Tongue (tissue), 1 donor: ENCODE measurements at regions not wholly inside any gene's neighbourhood (a gene's known extent, or its start where the extent isn't known, plus 50 kb on each side); places are given as distances from the start of the nearest gene placed in this dataset.
"Not testable (repeated sequence)": the region's sequence is repeated elsewhere in the genome, so short reads cannot be mapped to it uniquely, and the experiment has no call there.

Experiments
- DNase-seq: peaks from one replicate; pipeline ENCODE4 v3.0.0-alpha.2; 2015

DNA sequence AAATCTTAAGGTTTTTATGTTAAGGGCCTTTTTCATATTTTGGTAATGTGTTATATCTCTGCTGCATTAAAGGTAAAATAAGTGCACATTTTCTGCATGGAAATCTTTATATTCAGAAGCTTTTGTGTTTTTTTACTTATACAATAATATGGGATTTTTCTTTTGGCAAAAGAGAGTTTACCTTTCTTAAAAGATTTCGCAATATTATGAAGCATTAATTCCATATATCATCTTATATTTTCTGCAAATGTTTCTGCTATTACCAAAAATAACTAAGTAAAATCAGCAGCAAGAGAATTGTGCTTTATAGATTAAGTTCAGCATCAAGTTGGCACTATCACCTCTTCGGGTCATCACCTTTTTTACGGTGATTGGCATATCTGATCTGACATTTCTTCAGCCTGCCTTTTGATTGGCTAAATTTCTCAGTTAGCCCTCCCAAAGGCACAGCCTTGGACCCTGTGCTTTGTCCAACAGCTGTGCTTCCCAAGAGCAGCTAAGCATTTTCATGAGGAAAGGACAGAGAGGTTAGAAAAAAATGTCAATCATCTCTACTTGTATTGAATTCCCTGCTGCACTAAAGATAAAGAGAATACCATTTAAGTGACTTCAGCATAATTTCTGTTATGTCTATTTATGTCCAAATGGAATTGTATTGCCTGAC is 767.1 kb upstream of the PRMT6 start:
- peak; percentile 17 for DNase-seq

DNA sequence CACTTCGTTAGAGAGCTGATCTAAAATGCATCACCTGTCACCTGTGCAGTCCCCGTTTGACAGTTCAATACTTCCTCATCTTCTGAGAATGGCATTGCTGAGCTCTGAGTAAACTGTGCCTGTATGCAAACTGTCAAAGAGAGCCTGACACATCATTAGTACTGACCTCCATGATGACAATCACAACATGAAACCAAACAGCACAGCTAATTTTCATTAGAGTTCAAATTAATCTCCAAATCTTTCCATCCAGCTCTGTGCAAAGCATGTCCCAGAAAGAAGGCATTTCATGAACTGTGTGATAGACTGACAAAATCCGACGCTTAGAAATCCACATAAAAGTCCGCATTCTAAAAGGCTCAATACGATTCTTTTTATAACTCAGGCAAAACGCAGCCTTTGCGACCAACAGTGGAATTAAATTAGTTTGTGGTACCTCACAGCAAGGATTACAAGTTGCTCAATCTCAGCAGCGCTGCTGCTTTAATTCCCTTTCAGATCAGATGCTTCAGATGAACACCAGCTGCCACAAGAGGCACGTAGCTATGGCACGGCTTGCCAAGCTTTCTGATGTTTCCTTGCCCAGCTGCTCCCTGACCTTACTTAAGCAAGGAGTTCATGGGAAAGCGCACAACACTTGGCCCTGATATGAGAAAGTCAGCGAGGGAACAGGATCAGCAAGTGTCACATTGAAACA is 765.5 kb upstream of the PRMT6 start:
- DNase-seq: peak; percentile 92

DNA sequence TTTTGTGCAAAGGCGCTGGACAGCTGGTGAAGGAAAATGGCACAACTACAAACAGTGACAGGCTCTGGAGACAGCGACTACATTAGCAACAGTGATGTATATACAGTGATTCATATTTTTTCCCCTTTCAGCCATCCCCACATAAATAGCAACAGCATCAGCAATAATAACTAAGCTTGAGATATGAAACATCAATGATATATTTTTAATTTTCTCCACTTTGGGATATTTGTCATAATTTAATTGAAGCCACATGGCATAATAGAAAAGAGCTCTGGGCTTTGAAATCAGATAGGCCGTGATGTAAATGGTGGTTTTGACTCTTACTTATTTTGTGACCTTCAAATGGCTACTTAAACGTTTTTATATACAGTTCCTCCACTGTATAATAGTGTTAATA is 764.3 kb upstream of the PRMT6 start:
- DNase-seq: peak; percentile 67

DNA sequence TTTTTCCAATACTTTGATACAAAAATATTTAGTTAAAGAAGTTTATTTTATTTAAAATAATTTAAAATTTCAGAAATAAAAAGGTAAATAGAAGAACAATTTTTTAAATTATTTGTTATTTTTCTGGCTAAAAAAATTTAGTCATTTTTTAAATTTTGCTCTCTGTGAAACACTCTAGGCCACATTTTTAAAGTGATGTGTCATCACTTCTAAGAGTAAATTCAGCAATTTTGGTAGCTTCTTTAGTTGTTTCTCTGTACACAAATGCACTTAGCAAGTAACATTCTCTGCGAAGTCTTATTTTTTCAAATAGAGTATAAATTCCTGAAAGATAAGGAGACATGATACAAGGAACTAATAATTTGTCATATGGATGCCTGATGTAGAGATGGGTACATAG is 760.0 kb upstream of the PRMT6 start:
- no peak for DNase-seq

DNA sequence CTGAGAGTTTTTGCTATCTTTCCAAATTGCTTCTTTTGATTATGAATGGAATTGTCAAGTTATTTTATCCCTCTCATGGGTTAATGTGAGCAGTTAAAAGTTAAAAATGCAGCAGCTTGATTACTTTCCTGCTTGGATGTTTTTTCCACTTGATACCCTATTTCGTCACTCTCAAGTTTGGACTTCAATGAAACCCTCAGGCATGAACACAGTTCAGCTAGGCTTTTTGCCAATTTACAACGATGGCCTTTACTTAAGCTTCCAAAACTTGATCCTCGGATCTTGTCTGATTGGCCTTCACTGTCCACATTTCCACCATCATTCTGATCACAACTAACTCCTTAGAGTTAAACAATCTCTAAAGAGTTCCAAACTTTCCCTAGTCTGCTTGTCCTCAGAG is 752.4 kb upstream of the PRMT6 start:
- no peak for DNase-seq

DNA sequence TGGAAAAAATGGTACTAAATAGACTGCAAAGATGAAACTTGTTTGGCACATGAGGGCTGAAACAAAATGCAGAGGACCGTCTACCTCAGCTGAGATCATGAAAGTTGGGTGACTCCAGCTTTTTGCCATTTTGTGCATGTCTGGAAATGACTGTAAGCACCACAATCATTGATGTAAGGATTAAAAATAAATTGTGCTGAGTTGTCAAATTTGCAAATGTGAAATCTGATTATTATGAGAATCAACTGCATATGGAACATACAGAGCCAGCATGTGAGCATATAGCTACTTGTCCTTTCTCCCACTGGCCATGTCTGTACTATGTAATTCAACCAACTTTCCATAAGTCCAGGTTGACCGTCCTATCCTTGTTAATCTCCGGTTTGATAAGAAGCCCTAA is 736.9 kb upstream of the PRMT6 start:
- DNase-seq: no peak

DNA sequence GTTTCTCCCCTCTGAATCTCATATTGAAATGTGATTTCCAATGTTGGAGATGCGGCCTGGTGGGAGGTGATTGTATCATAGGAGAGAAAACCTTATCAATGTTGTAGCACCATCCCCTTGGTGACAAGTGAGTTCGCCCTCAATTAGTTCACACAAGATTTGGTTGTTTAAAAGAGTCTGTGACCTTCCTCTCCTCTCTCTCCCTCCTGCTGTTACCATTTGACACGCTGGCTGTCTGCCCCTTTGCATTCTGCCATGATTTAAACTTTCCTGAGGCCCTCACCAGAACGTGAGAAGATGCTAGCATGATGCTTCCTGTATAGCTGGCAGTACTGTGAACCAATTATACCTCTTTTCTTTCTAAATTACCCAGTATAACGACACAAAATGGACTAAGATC is 730.9 kb upstream of the PRMT6 start:
- DNase-seq: no peak

DNA sequence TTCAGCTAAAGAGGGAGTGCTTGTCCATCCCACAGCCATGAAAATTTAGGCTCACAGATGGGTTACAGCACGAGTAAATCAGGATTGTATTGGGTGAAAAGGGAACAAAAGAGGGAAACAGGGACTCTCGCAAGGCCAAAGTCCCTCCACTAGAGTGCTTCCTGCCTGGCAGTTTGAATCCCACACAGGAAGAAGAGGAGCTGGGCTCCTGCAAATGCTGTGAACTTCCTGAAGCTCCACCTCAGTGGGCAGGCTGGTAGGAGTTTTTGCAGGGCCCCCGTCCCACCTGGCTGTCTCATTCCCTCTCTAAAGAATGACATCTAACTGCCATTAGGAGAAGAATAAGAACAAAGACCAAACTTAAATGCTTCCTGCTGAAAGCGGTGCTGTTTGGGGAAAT is 712.0 kb upstream of the PRMT6 start:
- DNase-seq: no peak

DNA sequence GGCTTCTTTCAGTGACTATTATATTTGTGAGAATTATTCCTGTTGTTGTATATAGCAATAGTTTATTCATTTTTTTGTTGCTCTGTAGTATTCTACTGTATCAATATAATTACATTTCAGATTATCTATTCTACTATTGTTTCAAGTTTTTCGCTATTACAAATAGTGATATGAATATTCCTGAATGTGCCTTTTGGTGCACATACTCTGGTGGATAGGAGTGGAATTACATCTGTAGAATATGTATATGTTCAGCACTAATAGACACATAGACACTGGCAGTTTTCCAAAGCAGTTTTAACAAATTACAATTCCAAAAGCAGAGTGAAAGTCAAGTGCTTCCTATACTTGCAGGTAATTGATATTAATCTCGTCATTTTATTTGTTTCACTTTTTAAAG is 696.2 kb upstream of the PRMT6 start:
- no peak for DNase-seq

DNA sequence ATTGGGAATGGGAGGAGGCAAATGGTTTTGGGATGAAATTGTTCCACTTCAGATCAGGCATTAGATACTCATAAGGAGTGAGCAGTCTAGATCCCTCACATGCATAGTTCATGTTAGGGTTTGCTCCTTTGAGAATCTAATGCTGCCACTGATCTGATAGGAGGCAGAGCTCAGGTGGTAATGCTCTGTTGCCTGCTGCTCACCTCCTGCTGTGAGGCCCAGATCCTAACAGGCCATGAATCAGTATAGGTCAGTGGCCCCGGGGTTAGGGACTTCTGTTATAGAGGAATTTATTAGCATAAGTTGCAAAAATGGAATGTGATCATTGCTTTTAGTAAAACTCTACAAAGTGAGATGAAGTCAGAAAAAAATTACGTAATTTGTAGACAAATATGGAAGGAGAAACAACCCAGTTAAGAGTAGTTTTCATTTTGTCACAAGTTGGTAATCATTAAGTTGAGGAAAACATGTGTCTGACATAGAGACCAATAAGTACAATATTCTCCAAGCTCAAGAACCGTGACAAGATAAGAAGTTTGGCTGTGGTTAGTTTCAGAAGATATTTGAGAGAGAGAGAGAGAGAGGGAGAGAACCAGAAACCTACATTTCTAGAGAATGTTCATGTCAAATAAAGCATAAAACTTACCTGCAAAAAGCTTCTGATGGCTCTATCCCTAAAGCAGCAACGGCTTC is 689.7 kb upstream of the PRMT6 start:
- no peak for DNase-seq

DNA sequence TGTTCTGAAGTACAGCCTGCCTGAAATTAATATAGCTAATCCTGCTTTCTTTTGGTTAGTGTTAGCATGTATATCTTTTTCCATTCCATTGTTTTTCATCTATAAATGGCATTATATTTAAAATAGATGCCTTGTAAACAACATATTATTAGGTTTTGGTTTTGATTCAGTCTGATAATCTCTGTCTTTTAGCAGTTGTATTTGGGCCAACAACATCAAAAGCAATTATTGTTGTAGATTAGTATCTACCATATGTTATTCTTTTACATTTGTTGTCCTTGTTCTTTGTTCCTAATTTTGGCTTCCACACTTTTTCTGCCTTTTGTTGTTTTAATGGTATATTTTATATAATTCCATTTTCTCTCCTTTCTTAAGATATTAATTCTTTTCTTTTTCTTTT is 678.2 kb upstream of the PRMT6 start:
- no peak for DNase-seq

DNA sequence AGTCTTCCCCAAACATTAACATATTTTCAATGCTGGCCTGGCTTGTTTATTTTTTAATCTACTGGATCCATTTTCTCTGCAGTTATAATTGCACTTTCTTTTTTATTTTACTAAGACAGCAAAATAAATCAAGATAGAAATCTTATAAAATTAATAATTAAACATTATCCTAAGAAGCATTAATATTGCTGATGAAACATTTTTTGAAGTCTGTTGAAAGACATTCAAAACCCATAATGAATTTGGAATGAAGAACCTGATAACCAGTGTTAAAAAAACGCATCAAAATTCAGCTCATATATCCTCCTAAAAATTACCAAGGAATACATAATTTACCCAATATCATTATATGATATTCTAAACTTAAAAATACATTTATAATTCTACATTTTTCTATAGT is 675.7 kb upstream of the PRMT6 start:
- DNase-seq: no peak

DNA sequence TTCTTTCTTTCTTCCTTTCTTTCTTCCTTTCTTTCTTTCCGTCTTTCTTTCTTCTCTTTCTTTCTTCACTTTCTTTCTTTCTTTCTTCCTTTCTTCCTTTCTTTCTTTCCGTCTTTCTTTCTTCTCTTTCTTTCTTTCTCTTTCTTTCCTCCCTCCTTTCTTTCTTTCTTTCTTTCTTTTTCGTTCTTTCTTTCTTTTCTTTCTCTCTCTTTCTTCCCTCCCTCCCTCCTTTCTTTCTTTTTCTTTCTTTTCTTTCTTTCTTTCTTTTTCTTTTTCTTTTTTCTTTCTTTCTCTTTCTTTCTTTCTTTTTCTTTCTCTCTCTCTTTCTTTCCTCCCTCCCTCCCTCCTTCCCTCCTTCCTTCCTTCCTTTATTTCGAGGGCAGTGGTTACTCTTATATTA is 667.3 kb upstream of the PRMT6 start:
- DNase-seq: not testable (repeated sequence)

DNA sequence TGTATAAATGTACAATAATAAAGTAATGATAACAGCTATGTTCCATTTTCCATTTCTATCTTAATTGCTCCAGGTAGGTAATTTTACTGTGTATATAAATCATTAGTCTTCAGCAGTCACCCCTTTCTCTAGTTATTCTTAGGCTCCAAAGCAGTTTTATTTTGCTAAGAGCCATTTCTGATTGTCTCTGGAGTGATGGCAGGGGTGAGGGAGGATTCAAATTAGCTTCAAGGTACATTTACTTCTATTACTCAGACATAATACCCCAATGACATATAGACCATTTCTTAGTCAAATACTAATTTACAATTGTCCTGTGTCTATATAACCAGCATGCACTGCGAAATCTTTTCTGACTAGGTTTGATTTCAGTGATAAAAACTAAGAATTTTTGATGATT is 663.4 kb upstream of the PRMT6 start:
- DNase-seq: no peak

DNA sequence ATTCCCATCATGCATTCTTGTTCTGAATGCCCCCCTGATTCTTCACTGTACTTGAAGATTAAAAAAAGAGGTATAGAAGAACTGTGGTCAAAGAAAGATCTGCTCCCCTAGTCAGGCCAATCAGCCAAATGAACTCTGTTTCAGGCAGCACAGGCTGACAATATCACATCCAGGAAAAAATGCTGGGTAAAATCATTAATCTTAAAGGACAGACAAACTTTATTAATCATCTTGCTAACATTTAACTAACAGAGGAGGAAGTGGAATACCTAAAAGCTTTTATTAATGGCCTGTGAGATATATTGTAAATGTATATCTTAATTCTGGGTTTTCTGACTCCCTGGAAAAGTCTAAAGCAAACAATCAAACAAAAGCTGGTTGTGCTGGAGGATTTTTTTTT is 660.5 kb upstream of the PRMT6 start:
- DNase-seq: no peak

DNA sequence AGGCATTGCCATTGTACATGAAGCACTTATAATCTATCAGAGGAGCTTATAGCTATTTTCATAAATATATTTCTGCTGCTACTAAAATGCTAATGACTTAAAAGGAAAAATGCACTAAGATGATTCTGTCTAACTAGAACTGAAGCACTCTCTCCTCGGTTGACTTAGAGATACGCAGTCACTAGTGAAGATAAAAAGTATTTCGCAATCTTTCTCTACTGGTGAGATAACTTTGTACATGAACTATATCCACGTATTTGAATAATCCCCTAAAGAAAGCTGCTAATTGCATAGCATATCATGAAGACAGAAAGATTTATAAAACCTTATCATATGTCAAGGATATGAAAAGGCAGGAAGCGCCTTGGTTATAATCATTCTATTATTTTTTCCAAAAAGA is 658.1 kb upstream of the PRMT6 start:
- no peak for DNase-seq

DNA sequence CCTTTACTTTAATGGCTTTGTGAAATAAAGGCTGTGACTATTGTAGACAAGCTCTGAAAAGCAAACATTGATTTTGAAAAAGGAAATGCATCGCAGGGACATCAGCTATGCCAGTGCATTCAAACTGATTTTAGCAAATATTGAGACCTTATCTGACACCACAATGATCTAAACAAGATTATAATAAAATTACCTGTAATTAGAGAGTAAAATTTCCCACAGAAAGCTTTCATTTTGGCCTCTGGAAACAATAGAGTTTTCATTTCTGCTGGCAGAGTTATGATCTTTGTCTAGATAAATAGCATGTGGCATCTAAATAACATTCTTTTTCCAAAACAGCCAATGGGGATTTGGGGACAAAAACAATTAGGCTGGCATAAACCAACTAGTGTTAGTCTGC is 650.4 kb upstream of the PRMT6 start:
- no peak for DNase-seq

DNA sequence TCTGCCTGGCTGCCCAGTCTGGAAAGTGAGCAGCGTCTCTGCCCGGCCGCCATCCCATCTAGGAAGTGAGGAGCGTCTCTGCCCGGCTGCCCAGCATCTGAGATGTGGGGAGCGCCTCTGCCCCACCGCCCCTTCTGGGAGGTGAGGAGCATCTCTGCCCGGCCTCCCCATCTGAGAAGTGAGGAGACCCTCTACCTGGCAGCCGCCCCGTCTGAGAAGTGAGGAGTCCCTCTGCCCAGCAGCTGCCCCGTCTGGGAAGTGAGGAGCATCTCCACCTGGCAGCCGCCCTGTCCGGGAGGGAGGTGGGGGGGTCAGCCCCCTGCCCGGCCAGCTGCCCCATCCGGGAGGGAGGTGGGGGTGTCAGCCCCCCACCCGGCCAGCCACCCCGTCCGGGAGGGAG is 644.2 kb upstream of the PRMT6 start:
- DNase-seq: not testable (repeated sequence)

DNA sequence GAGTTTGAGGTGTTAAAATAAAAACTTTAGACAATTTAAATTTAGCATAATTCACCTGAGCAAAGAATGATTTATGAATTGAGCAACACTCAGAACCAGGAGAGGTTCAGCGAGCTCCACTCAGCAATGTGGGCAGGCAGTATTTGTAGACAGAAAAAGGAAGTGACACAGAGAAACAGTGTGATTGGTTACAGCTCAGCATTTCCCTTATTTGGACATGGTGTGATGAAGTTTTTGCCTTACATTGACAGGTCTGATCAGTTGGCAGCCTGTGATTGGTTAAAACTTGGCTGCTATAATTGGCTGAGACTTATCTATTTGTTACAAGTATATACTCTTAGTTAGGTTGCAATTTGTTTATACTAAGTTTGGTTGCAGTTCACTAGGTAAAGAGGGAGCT is 621.2 kb upstream of the PRMT6 start:
- DNase-seq: no peak

DNA sequence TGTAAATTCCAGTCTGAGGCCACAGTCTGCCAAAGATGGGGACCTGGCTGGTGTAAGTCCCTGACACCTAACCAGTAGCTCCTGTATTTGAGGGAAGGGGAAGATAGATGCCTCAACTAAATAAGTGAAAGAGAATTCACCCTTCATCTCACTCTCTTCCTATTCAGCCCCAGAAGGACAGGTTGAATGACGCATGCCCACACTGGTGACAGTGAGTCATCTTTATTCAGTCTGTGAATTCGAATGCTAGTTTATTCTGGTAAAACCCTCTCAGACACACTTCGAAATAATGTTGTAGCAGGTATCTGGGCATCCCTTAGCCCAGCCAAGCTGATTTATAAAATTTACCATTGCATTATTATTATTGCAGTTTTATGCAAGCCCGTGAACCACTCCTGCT is 617.0 kb upstream of the PRMT6 start:
- DNase-seq: no peak

DNA sequence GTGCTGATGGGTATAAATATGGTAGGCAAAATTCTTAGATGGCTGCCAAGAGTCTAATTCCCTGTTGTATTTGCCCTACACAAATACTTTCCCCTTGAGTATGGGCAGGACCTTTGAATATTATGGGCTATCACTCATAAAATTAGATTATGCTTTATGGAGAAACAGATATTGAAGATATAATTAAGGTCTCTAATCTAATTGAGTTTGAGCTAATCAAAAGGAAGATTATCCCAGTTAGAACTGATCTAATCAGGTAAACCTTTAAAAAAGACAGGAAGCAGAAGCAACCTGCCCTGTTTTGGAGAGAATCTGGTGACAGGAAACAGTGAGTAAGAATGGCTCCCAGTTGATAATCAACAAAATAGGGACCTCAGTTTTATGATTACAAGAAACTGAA is 609.0 kb upstream of the PRMT6 start:
- DNase-seq: no peak

DNA sequence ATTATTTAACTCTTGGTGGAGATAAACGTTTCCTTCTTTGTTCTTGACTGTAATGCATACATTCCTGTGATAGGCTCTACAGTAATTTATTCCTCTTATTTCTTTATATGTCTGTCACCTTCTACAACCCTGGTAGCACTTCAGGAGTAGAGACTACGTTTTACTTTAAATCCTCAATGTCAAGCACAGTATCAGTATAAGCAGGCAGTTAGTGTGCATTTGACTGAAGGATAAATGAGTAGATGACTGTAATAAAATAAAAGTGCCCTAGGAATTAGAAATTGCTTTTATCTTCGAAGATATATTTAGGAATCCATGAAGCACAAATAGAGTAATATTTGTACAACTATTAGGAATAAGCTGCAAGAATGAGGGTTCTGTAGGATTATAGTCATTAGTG is 599.6 kb upstream of the PRMT6 start:
- no peak for DNase-seq

DNA sequence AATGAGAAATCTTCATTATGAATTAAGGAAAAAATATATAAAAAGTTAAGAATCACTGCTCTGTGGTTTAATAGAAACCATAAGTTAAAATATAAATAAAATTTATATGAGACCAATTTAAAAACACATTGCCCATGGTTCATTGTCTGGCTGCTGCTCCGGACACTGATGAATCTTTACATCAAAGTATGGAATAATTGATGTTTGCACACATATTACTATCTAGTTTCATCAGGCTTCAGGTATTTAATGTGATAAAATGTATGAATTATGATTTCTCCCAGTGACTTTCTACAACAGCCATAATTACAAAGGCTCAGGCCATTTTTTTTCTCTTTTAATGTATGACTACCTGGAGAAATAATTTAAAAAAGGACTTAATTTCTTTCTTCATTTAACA is 599.1 kb upstream of the PRMT6 start:
- DNase-seq: no peak

DNA sequence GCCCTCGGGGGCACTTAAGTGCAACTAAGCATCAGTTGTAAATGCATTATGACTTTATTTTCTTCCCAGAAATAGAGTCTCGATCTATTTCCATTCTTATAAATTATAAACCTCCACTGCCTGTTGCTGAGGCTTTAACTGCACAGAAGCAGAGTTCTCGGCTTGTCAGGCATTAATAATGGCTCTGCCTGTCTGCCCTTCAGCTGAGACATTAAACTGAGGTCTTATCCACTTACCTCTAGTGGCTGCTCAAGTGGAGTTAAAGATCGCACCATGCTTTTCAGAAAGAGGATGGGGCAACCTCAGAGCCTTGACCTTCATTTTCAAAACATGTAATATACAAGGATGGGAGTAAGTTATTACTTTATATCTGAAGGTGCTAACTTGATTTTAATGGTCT is 597.6 kb upstream of the PRMT6 start:
- DNase-seq: no peak
